GM21367 (cell line): ENCODE measurements at regions not wholly inside any gene's neighbourhood (a gene's known extent, or its start where the extent isn't known, plus 50 kb on each side); places are given as distances from the start of the nearest gene placed in this dataset.
"Not testable (repeated sequence)": the region's sequence is repeated elsewhere in the genome, so short reads cannot be mapped to it uniquely, and the experiment has no call there.

Experiments used
- ATAC-seq: cut with Tn5 transposase; IDR thresholded peaks from one replicate; pipeline ENCODE4 v1.9.1; 2021; ENCODE audit not compliant: unreplicated experiment

DNA sequence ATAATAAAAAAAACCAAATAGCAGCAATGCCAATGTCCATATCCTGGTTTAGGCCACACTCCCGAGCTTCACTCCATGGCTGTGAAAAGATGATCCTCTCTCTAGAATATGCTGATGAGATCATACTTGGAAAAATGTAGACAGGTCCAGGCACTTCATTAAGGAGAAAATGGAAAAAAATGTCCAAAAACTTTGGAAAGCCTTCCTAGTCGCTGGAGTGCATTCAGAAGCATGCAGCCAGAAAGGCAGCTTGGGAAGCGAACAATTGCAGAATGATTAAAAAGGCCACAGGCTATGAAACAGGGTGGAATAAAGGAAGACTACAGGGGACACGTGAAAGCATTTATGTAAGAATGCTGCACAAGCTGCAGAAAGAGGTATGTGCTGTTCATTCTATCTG lies 165.6 kb upstream of the HCCS start:
- no peak for ATAC-seq

- ATAC-seq: no peak
These were observed 161.6 kb upstream of the HCCS start for GRCh38 chrX:10949541-10949940.

- ATAC-seq: no peak
These were observed 158.5 kb upstream of the HCCS start for GRCh38 chrX:10952619-10953018.

DNA sequence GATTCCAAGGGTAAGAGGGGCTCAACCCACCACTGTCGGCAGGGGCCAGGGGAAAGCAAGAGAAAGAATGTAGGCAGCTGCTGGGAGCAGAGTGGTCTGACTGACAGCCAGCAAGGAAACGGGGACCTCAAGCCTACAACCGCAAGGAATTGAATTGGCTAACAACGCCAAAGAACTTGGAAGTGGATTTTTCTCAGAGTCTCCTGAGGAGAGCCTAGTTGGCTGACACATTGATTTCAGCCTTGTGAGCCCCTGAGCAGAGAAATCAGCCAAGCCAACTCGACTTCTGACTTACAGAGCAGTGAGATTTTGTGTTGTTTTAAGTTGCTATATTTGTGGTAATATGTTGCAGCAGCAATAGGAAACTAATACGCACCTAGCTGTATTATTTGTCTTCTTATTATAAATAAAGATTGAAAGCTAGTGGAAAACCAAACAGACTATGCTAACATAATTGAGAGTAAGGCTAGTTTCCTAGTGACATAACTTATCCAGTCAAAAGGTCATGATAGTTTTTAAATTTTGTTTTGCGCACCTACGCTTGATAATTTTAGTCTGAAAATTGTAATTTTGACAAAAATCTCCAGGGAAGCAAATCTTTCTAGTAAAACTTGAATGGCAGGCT lies 145.8 kb upstream of the HCCS start:
- no peak for ATAC-seq

DNA sequence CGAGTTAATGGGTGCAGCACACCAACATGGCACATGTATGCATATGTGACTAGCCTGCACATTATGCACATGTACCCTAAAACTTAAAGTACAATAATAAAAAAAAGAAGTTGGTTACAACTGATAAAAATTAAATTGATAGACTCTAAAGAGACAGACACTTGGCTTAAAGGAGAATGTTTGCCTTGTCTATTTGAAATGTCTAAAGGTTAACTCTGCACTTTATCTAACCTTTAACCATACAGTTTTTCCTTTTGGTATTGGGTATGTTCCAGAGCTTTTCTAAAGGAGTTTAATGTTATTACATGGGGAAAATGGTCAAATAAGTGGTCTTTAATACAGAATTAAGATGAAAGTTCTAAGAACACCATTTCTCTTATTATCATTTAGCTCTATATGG lies 145.1 kb upstream of the HCCS start:
- ATAC-seq: no peak

DNA sequence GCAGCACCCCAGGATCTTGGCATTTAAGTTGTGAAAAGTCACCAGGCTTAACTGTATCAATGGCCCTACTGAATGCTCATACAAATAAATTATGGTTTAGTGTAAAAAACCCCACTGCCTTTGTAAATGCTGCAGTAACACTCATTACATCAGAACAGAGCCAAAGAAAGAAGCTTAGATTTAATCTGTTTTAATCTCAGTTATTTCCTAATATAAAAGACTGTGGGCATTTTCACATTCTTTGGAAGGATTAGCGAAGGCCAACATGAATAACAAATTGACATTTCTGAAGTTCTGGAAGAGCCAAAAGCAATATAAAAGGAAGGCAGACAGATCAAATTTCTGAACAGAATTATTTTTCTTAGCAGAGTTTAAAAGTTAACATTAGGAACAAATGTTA lies 140.0 kb upstream of the HCCS start:
- no peak for ATAC-seq

GRCh38 chrX:10971759-10972158 lies 139.4 kb upstream of the HCCS start:
- ATAC-seq: no peak

GRCh38 chrX:10972706-10973105 lies 138.4 kb upstream of the HCCS start:
- ATAC-seq: no peak

- ATAC-seq: no peak
These were observed 136.2 kb upstream of the HCCS start for GRCh38 chrX:10974920-10975319.

DNA sequence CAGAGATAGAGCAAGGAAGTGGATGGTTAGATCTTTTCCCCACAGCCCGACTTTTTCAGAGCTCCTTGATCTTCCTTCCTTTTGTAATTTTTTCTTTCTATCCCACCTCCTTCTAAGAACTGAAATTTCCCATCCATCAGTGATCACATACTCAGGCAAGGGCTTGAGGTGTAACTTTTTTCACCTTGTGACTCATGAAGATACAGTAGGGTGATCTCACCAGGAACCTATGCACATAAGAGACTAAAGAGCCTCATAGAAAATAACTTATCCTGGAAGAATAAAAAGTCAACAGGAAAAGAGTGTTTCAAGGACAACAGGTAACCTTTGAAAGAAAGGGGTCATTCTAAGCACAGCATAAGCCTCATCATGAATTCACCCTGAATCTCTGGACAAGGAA lies 131.2 kb upstream of the HCCS start:
- ATAC-seq: no peak

- ATAC-seq: no peak
These were observed 129.6 kb upstream of the HCCS start for GRCh38 chrX:10981506-10981905.

DNA sequence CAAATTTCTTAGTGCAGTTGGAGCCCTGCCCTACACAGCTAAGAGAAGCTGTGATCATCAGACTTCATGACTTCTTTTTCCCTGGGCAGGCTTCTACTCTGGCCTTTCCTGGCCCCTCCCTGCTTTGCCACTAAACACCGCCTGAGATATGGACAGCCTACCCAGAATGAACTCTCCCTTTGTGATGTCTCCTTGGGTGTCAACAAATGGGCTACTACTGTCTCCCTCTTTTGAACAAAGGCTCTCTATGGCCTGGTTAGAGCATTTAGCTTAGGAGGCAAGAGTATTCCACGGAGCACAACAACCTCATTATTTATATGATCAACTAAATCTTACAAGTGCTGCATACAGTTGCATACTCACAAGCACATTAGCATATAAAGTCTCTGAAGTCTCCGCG lies 127.6 kb upstream of the HCCS start:
- ATAC-seq: no peak

DNA sequence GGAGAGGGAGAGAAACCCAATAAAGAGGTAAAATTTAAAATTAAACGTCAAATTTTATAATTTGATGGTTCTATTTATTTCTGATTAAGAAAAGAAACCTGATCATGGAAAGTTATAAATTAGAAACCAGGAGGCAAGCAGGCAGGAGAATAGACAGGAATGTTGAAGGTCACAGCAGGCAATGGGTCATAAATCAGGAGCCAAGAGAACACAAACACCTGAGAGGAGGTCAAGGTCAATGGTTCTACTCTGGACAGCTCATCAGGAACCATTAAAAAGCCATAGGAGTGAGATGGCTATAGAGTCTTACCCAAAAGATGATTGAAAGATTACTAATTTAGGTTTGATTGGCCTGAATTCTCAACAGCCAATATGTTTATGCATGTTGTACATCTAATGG lies 126.9 kb upstream of the HCCS start:
- no peak for ATAC-seq

DNA sequence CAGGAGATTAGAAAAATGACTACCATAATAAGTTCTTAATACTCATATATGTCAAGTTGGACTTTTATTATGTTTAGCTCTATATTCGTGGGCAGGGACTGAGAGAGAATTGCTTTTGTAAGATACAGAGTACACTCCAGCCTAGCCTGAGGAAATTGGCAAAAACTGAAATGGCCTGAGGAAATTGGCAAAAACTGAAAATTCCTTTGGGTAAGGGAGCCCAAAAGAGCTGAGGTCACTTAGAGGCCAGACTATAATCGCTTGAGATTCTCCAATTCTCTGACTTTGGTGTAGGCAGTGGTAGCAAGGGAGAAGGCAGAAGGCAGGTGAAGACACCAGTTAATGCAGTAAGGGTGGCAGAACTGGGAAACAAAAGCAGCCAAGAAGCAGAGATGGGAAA lies 124.5 kb upstream of the HCCS start:
- ATAC-seq: no peak

- no peak for ATAC-seq
These were observed 122.5 kb upstream of the HCCS start for GRCh38 chrX:10988653-10989052.

- ATAC-seq: no peak
These were observed 121.7 kb upstream of the HCCS start for GRCh38 chrX:10989386-10989785.

- ATAC-seq: no peak
These were observed 120.7 kb upstream of the HCCS start for GRCh38 chrX:10990418-10990817.

DNA sequence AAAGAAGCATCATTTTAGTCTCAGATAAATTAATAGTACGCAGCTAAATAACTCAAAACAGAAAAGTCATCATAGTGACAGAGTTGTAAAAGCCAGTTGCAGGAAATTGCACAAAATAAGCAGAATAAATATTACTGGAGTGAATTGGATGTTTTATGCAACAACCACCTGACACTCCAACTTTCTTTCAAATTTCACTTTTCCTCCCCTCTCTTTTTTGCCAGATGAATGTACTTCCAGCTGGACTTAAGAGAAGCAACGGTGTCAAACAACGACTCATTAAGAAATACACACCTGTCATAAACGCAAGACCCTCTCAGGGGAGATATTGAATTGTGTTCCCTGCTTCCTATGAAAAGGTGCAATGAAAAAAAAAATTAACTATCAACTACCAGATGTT lies 120.2 kb upstream of the HCCS start:
- no peak for ATAC-seq

GRCh38 chrX:10992110-10992509 lies 119.0 kb upstream of the HCCS start:
- ATAC-seq: no peak

DNA sequence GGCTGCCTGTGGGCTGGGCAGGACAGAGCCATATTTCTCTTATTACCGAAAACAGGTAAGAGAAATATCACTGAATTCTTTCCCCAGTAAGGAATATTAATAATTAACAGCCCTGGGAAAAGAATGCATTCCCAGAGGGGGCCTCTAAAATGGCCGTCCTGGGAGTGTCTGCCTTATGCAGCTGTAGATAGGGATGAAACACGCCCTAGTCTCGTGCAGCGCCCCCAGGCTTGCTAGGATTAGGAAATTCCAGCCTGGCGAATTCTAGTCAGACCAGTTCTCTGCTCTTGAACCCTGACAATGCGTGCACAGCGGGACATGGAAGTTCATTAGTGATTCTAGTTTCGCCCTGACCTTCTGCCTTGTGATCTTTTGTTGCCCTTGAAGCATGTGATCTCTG lies 104.1 kb upstream of the HCCS start:
- not testable (repeated sequence) for ATAC-seq

GRCh38 chrX:11010476-11010875 lies 100.7 kb upstream of the HCCS start:
- ATAC-seq: no peak

- no peak for ATAC-seq
These were observed 94.4 kb upstream of the HCCS start for GRCh38 chrX:11016728-11017127.

DNA sequence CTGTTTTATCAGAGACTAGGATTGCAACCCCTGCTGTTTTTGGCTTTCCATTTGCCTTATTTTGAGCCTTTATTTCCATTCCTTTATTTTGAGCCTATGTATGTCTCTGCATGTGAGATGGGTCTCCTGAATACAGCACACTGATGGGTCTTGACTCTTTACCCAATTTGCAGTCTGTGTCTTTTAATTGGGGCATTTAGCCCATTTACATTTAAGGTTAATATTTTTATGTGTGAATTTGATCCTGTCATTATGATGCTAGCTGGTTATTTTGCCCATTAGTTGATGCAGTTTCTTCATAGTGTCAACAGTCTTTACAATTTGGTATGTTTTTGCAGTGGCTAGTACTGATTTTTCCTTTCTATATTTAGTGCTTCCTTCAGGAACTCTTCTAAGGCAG lies 88.5 kb upstream of the HCCS start:
- not testable (repeated sequence) for ATAC-seq

- ATAC-seq: no peak
These were observed 71.2 kb upstream of the HCCS start for GRCh38 chrX:11039926-11040325.
